SK-N-SH treated with all-trans-retinoic acid at 6 μM for 48 hours (cell line): ENCODE measurements at regions not wholly inside any gene's neighbourhood (a gene's known extent, or its start where the extent isn't known, plus 50 kb on each side); places are given as distances from the start of the nearest gene placed in this dataset.

ENCODE experiments used
- ATAC-seq: fragments of 200-7000 bp; cut with Tn5 transposase; 3 replicates; pipeline ENCODE4 v1.9.1; 2020; ENCODE audit warnings: mild to moderate bottlenecking, moderate library complexity
- ARNTL ChIP-seq: fragments of 450-650 bp; formaldehyde crosslinking; IDR thresholded peaks from 2 replicates; pipeline ENCODE4 v1.5.0; 2020; ENCODE audit warnings: low read depth, mild to moderate bottlenecking, moderate library complexity, borderline replicate concordance
- BACH2 ChIP-seq: fragments of 250-450 bp; sonication (Bioruptor Pico); IDR thresholded peaks from 2 replicates; pipeline ENCODE4 v1.9.0; 2021; ENCODE audit warnings: mild to moderate bottlenecking, borderline replicate concordance
- CREB5 ChIP-seq: fragments of 250-450 bp; sonication (Bioruptor Pico); IDR thresholded peaks from 2 replicates; pipeline ENCODE4 v1.5.1; 2020; ENCODE audit warnings: low read depth, mild to moderate bottlenecking, moderate library complexity
- CSDC2 ChIP-seq: fragments of 250-450 bp; sonication (Bioruptor Pico); IDR thresholded peaks from 2 replicates; pipeline ENCODE4 v1.5.0; 2020; ENCODE audit warnings: mild to moderate bottlenecking, moderate library complexity
- CSRNP3 ChIP-seq: fragments of 250-450 bp; sonication (Bioruptor Pico); IDR thresholded peaks from 2 replicates; pipeline ENCODE4 v1.5.1; 2021; ENCODE audit warnings: mild to moderate bottlenecking, moderate library complexity
- ESRRG ChIP-seq: fragments of 250-450 bp; sonication (Bioruptor Pico); IDR thresholded peaks from 2 replicates; pipeline ENCODE4 v1.6.1; 2021; ENCODE audit warnings: mild to moderate bottlenecking
- GLIS3 ChIP-seq: fragments of 250-450 bp; sonication (Bioruptor Pico); IDR thresholded peaks from 2 replicates; pipeline ENCODE4 v1.5.0; 2020; ENCODE audit warnings: mild to moderate bottlenecking, moderate library complexity
- ISL1 ChIP-seq: fragments of 250-450 bp; sonication (Bioruptor Pico); IDR thresholded peaks from 2 replicates; pipeline ENCODE4 v2.1.2; 2022; ENCODE audit warnings: mild to moderate bottlenecking, moderate library complexity
- OSR1 ChIP-seq: fragments of 250-450 bp; sonication (Bioruptor Pico); IDR thresholded peaks from 2 replicates; pipeline ENCODE4 v1.8.0; 2022; ENCODE audit warnings: moderate library complexity, mild to moderate bottlenecking, inconsistent platforms
- PATZ1 ChIP-seq: fragments of 250-450 bp; sonication (Bioruptor Pico); IDR thresholded peaks from 2 replicates; pipeline ENCODE4 v1.8.0; 2020; ENCODE audit warnings: mild to moderate bottlenecking, moderate library complexity, borderline replicate concordance
- POU6F1 ChIP-seq: fragments of 250-450 bp; sonication (Bioruptor Pico); IDR thresholded peaks from 2 replicates; pipeline ENCODE4 v1.8.0; 2021; ENCODE audit warnings: low read depth, mild to moderate bottlenecking, moderate library complexity, borderline replicate concordance
- PPARA ChIP-seq: fragments of 250-450 bp; sonication (Bioruptor Pico); IDR thresholded peaks from 2 replicates; pipeline ENCODE4 v1.5.0; 2020; ENCODE audit warnings: mild to moderate bottlenecking, borderline replicate concordance
- RARB ChIP-seq: fragments of 250-450 bp; sonication (Bioruptor Pico); IDR thresholded peaks from 2 replicates; pipeline ENCODE4 v1.8.0; 2021; ENCODE audit warnings: mild to moderate bottlenecking, moderate library complexity
- TCF4 ChIP-seq: fragments of 250-450 bp; sonication (Bioruptor Pico); IDR thresholded peaks from 2 replicates; pipeline ENCODE4 v1.8.0; 2021; ENCODE audit warnings: mild to moderate bottlenecking, moderate library complexity, borderline replicate concordance
- TSHZ2 ChIP-seq: fragments of 250-450 bp; sonication (Bioruptor Pico); IDR thresholded peaks from 2 replicates; pipeline ENCODE4 v1.5.0; 2020; ENCODE audit warnings: mild to moderate bottlenecking, moderate library complexity
- ZC3H10 ChIP-seq: fragments of 250-450 bp; sonication (Bioruptor Pico); IDR thresholded peaks from 2 replicates; pipeline ENCODE4 v1.5.1; 2021; ENCODE audit warnings: mild to moderate bottlenecking, moderate library complexity
- ZFP3 ChIP-seq: fragments of 250-450 bp; sonication (Bioruptor Pico); IDR thresholded peaks from 2 replicates; pipeline ENCODE4 v1.5.0; 2020; ENCODE audit warnings: mild to moderate bottlenecking, moderate library complexity
- ZFP30 ChIP-seq: fragments of 450-650 bp; formaldehyde crosslinking; IDR thresholded peaks from 2 replicates; pipeline ENCODE4 v1.5.0; 2022; ENCODE audit warnings: mild to moderate bottlenecking, moderate library complexity
- ZNF565 ChIP-seq: fragments of 450-650 bp; formaldehyde crosslinking; conservative IDR thresholded peaks from 2 replicates; pipeline ENCODE4 v1.5.0; 2020; ENCODE audit warnings: low read depth, mild to moderate bottlenecking, moderate library complexity
- ZNF70 ChIP-seq: fragments of 450-650 bp; formaldehyde crosslinking; IDR thresholded peaks from 2 replicates; pipeline ENCODE4 v1.5.0; 2020; ENCODE audit warnings: mild to moderate bottlenecking, moderate library complexity

GRCh38 chr18:45322343-45322742, 292.9 kb upstream of the SLC14A2 start (continued):
- TF ChIP-seq GLIS3 (CRISPR knock-in tag) (no peak), CSRNP3 (CRISPR knock-in tag) (no peak), ISL1 (CRISPR knock-in tag) (no peak), ZNF70 (CRISPR knock-in tag) (no peak), ESRRG (CRISPR knock-in tag) (no peak), ZC3H10 (CRISPR knock-in tag) (no peak), ZNF565 (no peak), CREB5 (CRISPR knock-in tag) (no peak), OSR1 (no peak)

GRCh38 chr18:45324101-45324494, 291.2 kb upstream of the SLC14A2 start:
- ATAC-seq = no peak
- TF ChIP-seq CSDC2 = no peak
- TF ChIP-seq ESRRG (CRISPR knock-in tag) = no peak
- no peak for TF ChIP-seq TSHZ2 (CRISPR knock-in tag)
- TF ChIP-seq POU6F1 (CRISPR knock-in tag) = no peak
- TF ChIP-seq ARNTL (CRISPR knock-in tag) = no peak
- TF ChIP-seq TCF4 (CRISPR knock-in tag) = no peak
- no peak for TF ChIP-seq CREB5 (CRISPR knock-in tag)
- TF ChIP-seq ZNF70 (CRISPR knock-in tag) = no peak
- no peak for TF ChIP-seq ZNF565
- no peak for TF ChIP-seq RARB (CRISPR knock-in tag)

GRCh38 chr18:45324495-45325113, 290.7 kb upstream of the SLC14A2 start:
- TF ChIP-seq ZFP30 (CRISPR knock-in tag) (no peak), ISL1 (CRISPR knock-in tag) (no peak), BACH2 (CRISPR knock-in tag) (no peak), ZFP3 (CRISPR knock-in tag) (no peak), PPARA (CRISPR knock-in tag) (no peak), ZNF70 (CRISPR knock-in tag) (no peak), CREB5 (CRISPR knock-in tag) (no peak), PATZ1 (CRISPR knock-in tag) (no peak), GLIS3 (CRISPR knock-in tag) (no peak), OSR1 (no peak)
- no peak for ATAC-seq
